ENCODE measurements at regions not wholly inside any gene's neighbourhood (a gene's known extent, or its start where the extent isn't known, plus 50 kb on each side); places are given as distances from the start of the nearest gene placed in this dataset.

GRCh38 chr4:41360214-41360920, 103.6 kb downstream of the UCHL1 start:
- DNase-seq, result peak in 1 of 2 experiments; percentile 43

DNA sequence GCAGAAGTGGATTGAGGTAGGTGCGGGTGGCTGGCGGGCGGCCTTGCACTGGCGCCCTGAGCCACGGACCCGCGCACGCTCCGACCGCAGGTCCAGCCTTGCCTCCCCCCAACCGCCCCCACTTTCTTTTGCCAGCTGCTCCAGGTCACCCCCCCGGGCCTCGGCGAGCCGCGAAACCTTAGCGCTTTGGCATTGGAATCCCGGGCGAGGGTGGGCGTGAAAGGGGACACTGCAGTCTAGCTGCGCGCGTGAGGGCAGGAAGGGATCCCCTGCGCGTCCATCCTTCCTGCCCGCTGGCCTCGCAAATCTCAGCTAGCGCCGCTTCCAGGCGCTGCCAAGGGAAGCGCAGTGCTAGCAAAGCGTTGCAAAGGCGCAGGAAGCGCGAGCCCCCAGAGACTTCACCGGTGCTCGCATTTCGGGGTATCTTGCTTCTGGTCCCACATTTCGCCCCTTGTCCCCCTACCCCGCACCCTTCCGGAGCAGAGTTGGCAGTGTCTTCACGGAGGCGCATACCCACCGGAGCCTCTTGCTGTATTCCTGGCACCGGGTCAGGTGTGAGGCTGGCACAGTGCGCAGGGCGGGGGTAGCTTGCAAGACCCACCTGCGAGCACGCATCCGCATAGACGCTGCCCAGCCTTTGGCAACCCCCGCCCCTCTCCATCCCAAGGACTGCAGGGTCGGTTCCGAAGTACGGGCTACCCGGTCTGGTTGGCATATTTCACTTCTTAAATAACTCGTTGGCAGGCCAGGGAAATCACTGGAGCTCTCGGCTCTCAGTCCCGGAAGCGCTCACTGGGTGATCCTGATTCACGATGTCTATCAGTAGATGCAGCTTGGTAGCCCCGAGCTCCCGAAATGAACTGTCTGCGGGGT, 104.4 kb downstream of the UCHL1 start:
- DNase-seq, result peak; percentile 28 to 43

GRCh38 chr4:41361794-41362526, 105.2 kb downstream of the UCHL1 start:
- no peak for DNase-seq

GRCh38 chr4:41362621-41363383, 106.1 kb downstream of the UCHL1 start:
- DNase-seq, result no peak

DNA sequence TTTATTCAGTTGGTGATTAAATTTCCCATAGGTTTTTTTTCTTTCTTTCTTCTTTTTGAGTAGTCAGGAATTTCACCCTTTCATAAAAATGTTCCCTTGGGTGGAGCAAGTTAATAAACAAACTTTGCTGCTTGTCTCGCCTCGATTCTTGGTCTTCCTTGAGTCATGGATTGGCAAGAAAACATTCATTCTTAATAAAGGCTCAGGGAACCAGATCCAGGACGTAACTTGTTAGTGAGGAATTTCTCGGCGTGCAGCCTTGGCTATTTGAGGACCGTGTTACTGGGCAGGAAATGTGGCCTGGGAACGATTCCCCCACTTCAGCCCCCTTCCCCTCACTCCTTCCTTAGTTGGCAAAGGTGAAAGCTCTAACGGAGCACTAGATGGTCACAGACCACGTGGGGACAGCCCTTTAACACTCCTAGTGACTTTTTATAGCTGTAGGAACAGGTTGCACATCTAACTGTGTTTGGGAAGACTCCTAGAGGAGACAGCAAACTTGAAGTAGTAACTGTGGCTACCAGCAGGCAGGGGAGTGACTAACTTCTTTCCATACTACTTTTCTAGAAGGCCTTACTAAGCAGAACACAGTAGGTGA, 106.8 kb downstream of the UCHL1 start:
- no peak for DNase-seq

GRCh38 chr4:41364876-41365275, 108.1 kb downstream of the UCHL1 start:
- no peak for DNase-seq

GRCh38 chr4:41365681-41366080, 109.0 kb downstream of the UCHL1 start:
- no peak for DNase-seq

DNA sequence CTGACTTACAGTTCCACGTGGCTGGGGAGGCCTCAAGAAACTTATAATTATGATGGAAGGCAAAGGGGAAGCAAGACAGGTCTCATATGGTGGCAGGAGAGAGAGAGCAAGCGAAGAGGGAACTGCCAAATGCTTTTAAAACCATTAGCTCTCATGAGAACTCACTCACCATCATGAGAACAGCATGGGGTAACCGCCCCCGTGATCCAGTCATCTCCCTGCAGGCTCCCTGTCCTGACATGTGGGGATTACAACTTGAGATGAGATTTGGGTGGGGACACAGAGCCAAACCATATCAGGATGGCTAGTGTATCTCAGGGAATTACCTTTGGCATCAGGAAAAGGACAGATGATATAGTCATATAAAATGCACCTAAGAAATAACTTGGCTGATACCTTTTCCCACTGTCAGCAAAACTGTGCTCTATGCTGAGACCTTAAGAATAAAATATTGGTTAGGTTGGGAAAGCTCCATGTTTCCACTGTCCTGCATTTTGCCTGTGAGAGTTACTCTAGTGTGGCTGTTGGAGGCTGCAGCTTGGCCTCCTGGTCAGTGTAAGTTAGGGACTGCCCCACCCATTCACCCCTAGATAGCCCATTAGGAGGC, 110.3 kb downstream of the UCHL1 start:
- DNase-seq, result no peak

GRCh38 chr4:41369680-41370079, 113.0 kb downstream of the UCHL1 start:
- DNase-seq, result no peak

- no peak for DNase-seq
Measured at GRCh38 chr4:41373221-41373620, 116.5 kb downstream of the UCHL1 start.

DNA sequence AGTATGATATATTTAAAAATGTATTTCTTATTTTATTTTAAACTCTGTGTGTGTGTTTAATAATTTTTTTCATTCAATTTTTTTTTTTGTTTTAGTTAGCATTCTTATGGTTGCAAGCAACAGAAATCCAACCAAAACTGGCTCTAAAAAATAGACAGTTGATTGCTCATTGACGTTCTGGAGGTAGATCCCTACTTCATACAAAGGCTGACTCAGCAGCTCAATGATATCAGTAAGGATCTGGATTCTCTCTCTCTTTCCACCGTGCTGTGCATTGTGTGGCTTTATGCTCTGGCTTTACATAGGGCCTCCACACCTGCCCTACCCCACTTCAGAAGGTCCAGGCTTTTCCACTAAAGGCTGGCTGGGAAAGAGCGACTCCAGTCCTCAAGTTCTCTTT, 117.8 kb downstream of the UCHL1 start:
- DNase-seq, result no peak

GRCh38 chr4:41375561-41375960, 118.8 kb downstream of the UCHL1 start:
- DNase-seq, result no peak

- no peak for DNase-seq
Measured at GRCh38 chr4:41377196-41377595, 120.5 kb downstream of the UCHL1 start.

DNA sequence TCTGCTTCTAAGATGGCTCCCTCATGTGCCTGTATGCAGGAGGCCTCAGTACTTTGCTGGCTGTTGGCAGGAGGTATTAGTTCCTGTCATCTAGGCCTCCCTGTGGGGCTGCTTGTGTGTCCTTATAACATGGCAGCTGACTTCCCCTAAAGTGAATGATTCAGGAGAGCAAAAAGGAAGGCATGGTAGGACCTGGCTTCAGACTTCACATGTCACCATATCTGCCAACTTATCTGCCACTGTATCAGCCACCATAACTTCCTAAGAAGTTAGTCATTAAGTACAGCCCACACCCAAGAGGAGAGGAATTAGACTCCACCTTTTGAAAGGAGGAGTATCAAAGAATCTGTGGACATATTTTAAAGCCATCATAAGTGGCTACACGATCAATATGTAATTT, 122.5 kb downstream of the UCHL1 start:
- no peak for DNase-seq

GRCh38 chr4:41380511-41381157, 123.9 kb downstream of the UCHL1 start:
- DNase-seq, result no peak

DNA sequence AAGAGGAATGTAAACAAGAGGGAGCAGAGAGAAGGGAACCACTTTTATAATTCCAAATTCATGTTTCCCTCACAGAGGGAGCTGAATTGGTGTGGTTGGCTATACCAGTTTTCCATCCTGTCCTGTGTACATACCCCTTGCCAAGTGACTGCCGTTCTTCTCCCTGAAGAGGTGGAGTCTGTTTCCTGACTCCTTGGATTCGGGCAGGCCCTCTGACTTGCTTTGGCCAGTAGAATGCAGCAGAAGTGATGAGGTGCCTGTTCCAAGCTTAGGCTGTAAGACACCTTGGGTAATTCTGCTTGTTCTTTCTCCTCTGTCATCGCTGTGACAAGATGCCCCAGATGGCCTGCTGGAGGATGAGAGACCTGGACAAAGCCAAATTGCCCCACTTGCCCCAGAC, 124.7 kb downstream of the UCHL1 start:
- no peak for DNase-seq

- no peak for DNase-seq
Measured at GRCh38 chr4:41384992-41385391, 128.3 kb downstream of the UCHL1 start.

- DNase-seq, result no peak
Measured at GRCh38 chr4:41385481-41385880, 128.8 kb downstream of the UCHL1 start.

GRCh38 chr4:41388080-41388479, 131.4 kb downstream of the UCHL1 start:
- no peak for DNase-seq

DNA sequence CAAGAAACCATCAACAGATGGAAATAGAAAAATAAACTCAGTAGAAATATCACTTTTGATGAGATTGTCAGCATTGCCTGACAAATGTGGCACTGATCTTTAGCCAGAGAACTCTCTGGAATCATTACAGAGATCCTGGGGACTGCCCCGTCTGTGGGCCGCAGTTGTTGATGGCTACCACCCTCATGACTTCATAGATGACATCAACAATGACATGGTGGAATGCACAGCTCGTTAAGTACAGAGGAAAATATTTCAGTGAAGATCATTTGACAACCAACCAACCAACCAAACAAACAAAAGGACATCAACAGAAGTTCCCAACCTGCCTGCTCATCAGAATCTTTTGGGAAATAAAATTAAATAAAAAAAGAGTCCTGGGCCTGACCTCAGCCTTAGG, 132.6 kb downstream of the UCHL1 start:
- DNase-seq, result no peak

GRCh38 chr4:41390661-41391060, 133.9 kb downstream of the UCHL1 start:
- DNase-seq, result no peak
